ENCODE measurements at regions not wholly inside any gene's neighbourhood (a gene's known extent, or its start where the extent isn't known, plus 50 kb on each side); places are given as distances from the start of the nearest gene placed in this dataset.

- no peak for DNase-seq (ENCODE audit: extremely low read depth, low read depth)
- TF ChIP-seq CTCF (IDR thresholded peaks at IDR 0.05; ENCODE audit: low read depth, low read length), result no peak
Observed at GRCh38 chr16:6602405-6602804, 730.2 kb upstream of the RBFOX1 start.

- no peak for TF ChIP-seq CTCF (IDR thresholded peaks at IDR 0.05; ENCODE audit: low read depth, low read length)
- DNase-seq (ENCODE audit: extremely low read depth, low read depth), result no peak
Observed at GRCh38 chr16:6600167-6600566, 732.5 kb upstream of the RBFOX1 start.

- TF ChIP-seq CTCF (IDR thresholded peaks at IDR 0.05; ENCODE audit: low read depth, low read length), result no peak
- no peak for DNase-seq (ENCODE audit: extremely low read depth, low read depth)
Observed at GRCh38 chr16:6593799-6594198, 738.8 kb upstream of the RBFOX1 start.

GRCh38 chr16:6576606-6577005 is 756.0 kb upstream of the RBFOX1 start:
- TF ChIP-seq CTCF (IDR thresholded peaks at IDR 0.05; ENCODE audit: low read depth, low read length), result no peak

GRCh38 chr16:6576113-6576512 is 756.5 kb upstream of the RBFOX1 start:
- TF ChIP-seq CTCF (IDR thresholded peaks at IDR 0.05; ENCODE audit: low read depth, low read length), result no peak
- DNase-seq (ENCODE audit: extremely low read depth, low read depth), result no peak

More at GRCh38 chr16:6576606-6577005, 756.0 kb upstream of the RBFOX1 start:
- no peak for DNase-seq (ENCODE audit: extremely low read depth, low read depth)

GRCh38 chr16:6574146-6574545 is 758.5 kb upstream of the RBFOX1 start:
- no peak for TF ChIP-seq CTCF (IDR thresholded peaks at IDR 0.05; ENCODE audit: low read depth, low read length)
- no peak for DNase-seq (ENCODE audit: extremely low read depth, low read depth)

GRCh38 chr16:6573577-6573976 is 759.1 kb upstream of the RBFOX1 start:
- no peak for DNase-seq (ENCODE audit: extremely low read depth, low read depth)
- TF ChIP-seq CTCF (IDR thresholded peaks at IDR 0.05; ENCODE audit: low read depth, low read length), result no peak
